Lung (tissue), 11 donors: ENCODE measurements at regions not wholly inside any gene's neighbourhood (a gene's known extent, or its start where the extent isn't known, plus 50 kb on each side); places are given as distances from the start of the nearest gene placed in this dataset.
A peak's percentile ranks its signal among the peaks of the same experiment; 100 is the strongest.

Source experiments
- ATAC-seq: fragments of 200-7000 bp; cut with Tn5 transposase; one replicate; pipeline ENCODE4 v1.9.1; 2020; ENCODE audit warnings: moderate number of reproducible peaks; ENCODE audit not compliant: insufficient read depth, low FRiP score
- DNase-seq, 3 donors: peaks; one replicate each; pipeline ENCODE4 v3.0.0-alpha.2; 2013 to 2017
- H3K27ac ChIP-seq, 2 donors: one replicate each; pipeline ENCODE4 v1.5.1; 2013; ENCODE audit warnings: mild to moderate bottlenecking in 2 of 2, moderate library complexity in 2 of 2, control low read depth in 1 of 2, inconsistent platforms in 1 of 2, low read depth in 1 of 2, low read length in 1 of 2
- H3K27me3 ChIP-seq, 3 donors: one replicate each; pipeline ENCODE4 v1.5.1; 2013; ENCODE audit warnings: low read length in 2 of 3; ENCODE audit not compliant: control insufficient read depth in 3 of 3, insufficient read depth in 3 of 3
- H3K36me3 ChIP-seq, 4 donors: one replicate each; pipeline ENCODE4 v1.5.1; 2013; ENCODE audit warnings: low read length in 4 of 4, mild to moderate bottlenecking in 1 of 4, moderate library complexity in 1 of 4; ENCODE audit not compliant: control insufficient read depth in 4 of 4, insufficient read depth in 4 of 4
- H3K4me1 ChIP-seq, 5 donors: one replicate each; pipeline ENCODE4 v1.5.1; 2013; ENCODE audit warnings: low read length in 5 of 5, mild to moderate bottlenecking in 2 of 5, moderate library complexity in 1 of 5; ENCODE audit not compliant: control insufficient read depth in 5 of 5, insufficient read depth in 5 of 5
- H3K4me3 ChIP-seq: one replicate; pipeline ENCODE4 v1.5.1; 2013; ENCODE audit warnings: mild to moderate bottlenecking, control low read depth, moderate library complexity
- H3K9ac ChIP-seq, 2 donors: one replicate each; pipeline ENCODE4 v1.5.1; 2013; ENCODE audit warnings: low read length in 2 of 2, control low read depth in 1 of 2; ENCODE audit not compliant: insufficient read depth in 1 of 2
- H3K9me3 ChIP-seq, 4 donors: one replicate each; pipeline ENCODE4 v1.5.1; 2013; ENCODE audit warnings: low read length in 3 of 4, mild to moderate bottlenecking in 1 of 4, moderate library complexity in 1 of 4; ENCODE audit not compliant: control insufficient read depth in 4 of 4, insufficient read depth in 3 of 4
- WGBS, 2 donors: extraction: QIAGEN DNeasy Blood & Tissue Kit; methylation state at CpG; one replicate each; pipeline ENCODE4 v1.1.7; 2013; 5-methylcytosine and 5-hydroxymethylcytosine counted together
- TF ChIP-seq, protein P1 (sequence below): IDR thresholded peaks from 2 replicates; pipeline ENCODE4 v1.5.1; 2012; ENCODE audit warnings: mild to moderate bottlenecking; ENCODE audit errors: control extremely low read depth, extremely low read depth
- donor health status: control.
- donor health status: control.
- donor health status: Bipolar disorder and iron deficiency.
- donor health status: healthy.
- donor health status: DM: yes; HTN: yes; CAD: no.

DNA sequence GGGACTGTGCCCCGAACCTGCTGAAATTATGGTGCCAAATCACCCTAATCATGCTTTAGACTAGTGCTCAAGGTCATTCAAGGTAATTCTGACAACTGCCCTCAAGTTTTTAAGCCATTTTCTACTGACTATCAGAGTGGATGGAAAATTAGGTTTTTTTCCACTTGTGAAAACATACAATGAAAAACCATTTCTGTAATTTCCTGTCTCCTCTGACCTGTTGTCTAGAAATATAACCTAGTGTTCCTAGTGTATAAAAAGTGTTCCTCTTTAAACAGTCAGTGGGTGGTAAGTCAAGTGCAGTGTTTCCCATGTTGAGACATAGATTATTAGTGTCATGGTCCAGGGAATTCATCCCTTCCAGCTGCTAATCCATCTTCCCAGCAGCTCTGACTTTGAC, 232.8 kb upstream of the UMPS start:
- Histone ChIP-seq H3K27ac (no peak overlapping the region), H3K36me3 (peaks cover 0 to 12% (median 4%) of the 10 kb centered on the region in 4 donors), H3K9me3 (no peaks in the 10 kb centered on the region), H3K4me1 (no peaks in the 10 kb centered on the region), H3K27me3 (no peaks in the 10 kb centered on the region), H3K9ac (no peak overlapping the region), H3K4me3 (no peak overlapping the region)
- TF ChIP-seq, protein P1, sequence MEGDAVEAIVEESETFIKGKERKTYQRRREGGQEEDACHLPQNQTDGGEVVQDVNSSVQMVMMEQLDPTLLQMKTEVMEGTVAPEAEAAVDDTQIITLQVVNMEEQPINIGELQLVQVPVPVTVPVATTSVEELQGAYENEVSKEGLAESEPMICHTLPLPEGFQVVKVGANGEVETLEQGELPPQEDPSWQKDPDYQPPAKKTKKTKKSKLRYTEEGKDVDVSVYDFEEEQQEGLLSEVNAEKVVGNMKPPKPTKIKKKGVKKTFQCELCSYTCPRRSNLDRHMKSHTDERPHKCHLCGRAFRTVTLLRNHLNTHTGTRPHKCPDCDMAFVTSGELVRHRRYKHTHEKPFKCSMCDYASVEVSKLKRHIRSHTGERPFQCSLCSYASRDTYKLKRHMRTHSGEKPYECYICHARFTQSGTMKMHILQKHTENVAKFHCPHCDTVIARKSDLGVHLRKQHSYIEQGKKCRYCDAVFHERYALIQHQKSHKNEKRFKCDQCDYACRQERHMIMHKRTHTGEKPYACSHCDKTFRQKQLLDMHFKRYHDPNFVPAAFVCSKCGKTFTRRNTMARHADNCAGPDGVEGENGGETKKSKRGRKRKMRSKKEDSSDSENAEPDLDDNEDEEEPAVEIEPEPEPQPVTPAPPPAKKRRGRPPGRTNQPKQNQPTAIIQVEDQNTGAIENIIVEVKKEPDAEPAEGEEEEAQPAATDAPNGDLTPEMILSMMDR = no peak
- DNase-seq = no peak
- no peak for ATAC-seq
- WGBS, 2 donors = 80 to 97% methylated on average over 1 of the region's 1 CpG

DNA sequence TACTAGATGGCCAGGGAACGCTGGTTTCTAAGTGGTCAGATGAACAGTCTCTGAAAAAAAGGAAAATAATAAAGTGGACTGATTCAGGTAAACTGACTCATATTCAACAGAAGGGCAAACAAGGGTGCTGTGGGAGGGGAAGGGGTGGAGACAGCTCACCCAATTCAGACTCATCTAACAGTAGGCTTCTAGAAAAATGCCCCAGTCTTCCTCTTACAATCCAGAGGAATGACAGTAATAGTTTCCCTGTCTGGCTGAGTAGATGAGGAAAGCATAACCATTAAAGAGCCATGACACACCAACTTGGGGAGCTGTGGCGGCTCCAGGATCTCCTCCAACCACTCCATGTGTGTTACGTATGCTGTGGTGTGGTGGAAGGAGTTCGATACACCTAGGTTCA, 231.4 kb upstream of the UMPS start:
- Histone ChIP-seq H3K9me3 (no peaks in the 10 kb centered on the region), H3K4me3 (no peak overlapping the region), H3K27ac (no peak overlapping the region), H3K36me3 (peaks cover 0 to 9% (median 3%) of the 10 kb centered on the region in 4 donors), H3K4me1 (peaks cover 0 to 1% (median 0%) of the 10 kb centered on the region in 5 donors), H3K9ac (no peak overlapping the region), H3K27me3 (no peaks in the 10 kb centered on the region)
- ATAC-seq (no peak), DNase-seq (no peak)
- WGBS, 2 donors = 89 to 90% methylated on average over 4 of the region's 4 CpGs
- TF ChIP-seq, protein P1 = no peak

DNA sequence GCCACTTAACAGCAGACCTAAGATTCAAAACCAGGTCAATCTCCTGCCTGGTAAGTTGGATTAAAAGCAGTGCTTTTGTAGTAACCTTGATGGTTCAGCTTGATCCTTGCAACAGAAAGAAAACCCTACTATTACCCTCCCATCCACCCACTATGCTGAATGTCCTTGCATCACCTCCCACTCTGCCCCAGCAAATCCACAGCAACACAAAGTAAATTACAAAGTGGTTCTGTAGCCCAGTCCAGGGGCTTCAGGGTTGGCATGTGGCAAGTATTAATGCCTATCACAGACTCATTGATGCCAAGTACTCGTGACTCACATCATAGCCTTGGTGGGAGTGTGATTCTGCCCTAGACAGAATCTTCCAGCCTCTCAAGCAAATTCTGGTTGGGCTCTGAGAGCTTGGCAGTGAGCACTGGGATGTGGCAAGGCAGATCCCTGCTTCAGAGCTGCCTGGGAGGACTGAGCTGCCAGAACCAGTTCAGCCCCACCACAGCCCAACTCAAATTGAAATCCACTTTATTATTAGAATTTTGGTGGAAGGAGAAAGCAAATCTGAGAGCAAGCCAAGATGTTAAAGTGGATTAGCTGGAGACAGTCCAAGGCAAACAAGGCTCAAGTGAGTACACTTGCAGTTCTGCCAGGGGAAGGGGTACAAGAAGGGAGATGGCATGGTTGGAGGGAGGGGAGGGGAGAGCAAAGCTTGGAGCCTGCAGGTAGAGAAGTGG, 225.8 kb upstream of the UMPS start:
- TF ChIP-seq, protein P1 = no peak
- Histone ChIP-seq H3K9me3 (no peaks in the 10 kb centered on the region), H3K36me3 (peaks cover 0 to 4% (median 2%) of the 10 kb centered on the region in 4 donors), H3K27ac (no peak overlapping the region), H3K27me3 (no peaks in the 10 kb centered on the region), H3K4me3 (no peak overlapping the region), H3K9ac (no peak overlapping the region), H3K4me1 (peaks cover 0 to 9% (median 0%) of the 10 kb centered on the region in 5 donors)
- 37 to 73% methylated on average over 1 of the region's 1 CpG for WGBS, 2 donors
- peak; percentile 66 for ATAC-seq
- DNase-seq = peak; percentile 59 to 84 (median 66)

DNA sequence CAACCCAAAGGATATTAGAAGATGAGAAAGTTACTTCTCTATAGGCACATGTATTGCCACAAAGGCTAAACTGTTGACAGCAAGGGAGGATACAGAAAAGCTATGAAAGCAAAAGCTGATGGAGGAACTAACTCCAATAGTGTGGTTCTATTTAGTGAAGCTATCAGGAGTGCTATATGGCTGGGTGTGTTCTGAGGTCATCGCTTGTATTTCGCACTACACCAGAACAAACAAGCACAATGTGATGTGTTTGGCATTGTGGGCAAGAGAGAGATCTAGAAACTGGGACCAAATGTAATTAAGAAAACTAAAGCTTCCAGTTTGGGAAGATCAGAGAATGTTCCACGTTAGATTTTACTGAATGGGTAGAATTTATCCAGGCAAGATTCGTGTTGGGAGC, 220.4 kb upstream of the UMPS start:
- Histone ChIP-seq H3K27ac (no peak overlapping the region), H3K9ac (no peak overlapping the region), H3K36me3 (peaks cover 0 to 4% (median 2%) of the 10 kb centered on the region in 4 donors), H3K4me3 (no peak overlapping the region), H3K9me3 (no peaks in the 10 kb centered on the region), H3K27me3 (no peaks in the 10 kb centered on the region), H3K4me1 (peaks cover 0 to 2% (median 0%) of the 10 kb centered on the region in 5 donors)
- 80 to 95% methylated on average over 4 of the region's 4 CpGs for WGBS, 2 donors
- TF ChIP-seq, protein P1 = no peak
- no peak for DNase-seq
- no peak for ATAC-seq
